Smooth muscle cell (in vitro differentiated cells): ENCODE measurements at regions not wholly inside any gene's neighbourhood (a gene's known extent, or its start where the extent isn't known, plus 50 kb on each side); places are given as distances from the start of the nearest gene placed in this dataset.

Source experiments
- DNase-seq: peaks from one replicate; lab custom pipeline; 2025; ENCODE audit not compliant: unreplicated experiment; lab: John Stamatoyannopoulos, UW
- H2AFZ ChIP-seq: fragments of 200-600 bp; sonication (generic); 2 replicates; pipeline ENCODE4 v1.6.0; 2016; ENCODE audit warnings: antibody characterized with exemption, low read depth, mild to moderate bottlenecking
- H3F3A ChIP-seq: fragments of 200-600 bp; sonication (generic); 2 replicates; pipeline ENCODE4 v1.6.0; 2017; ENCODE audit warnings: antibody characterized with exemption, low read depth
- H3K27ac ChIP-seq: fragments of 200-600 bp; sonication (generic); 2 replicates; pipeline ENCODE4 v1.5.1; 2016; ENCODE audit warnings: low read depth, mild to moderate bottlenecking
- H3K27me3 ChIP-seq: fragments of 200-600 bp; sonication (generic); 2 replicates; pipeline ENCODE4 v1.6.1; 2016; ENCODE audit warnings: low read depth, mild to moderate bottlenecking
- H3K36me3 ChIP-seq: fragments of 200-600 bp; sonication (generic); 2 replicates; pipeline ENCODE4 v1.5.1; 2016; ENCODE audit warnings: low read depth
- H3K4me1 ChIP-seq: fragments of 200-600 bp; sonication (generic); 2 replicates; pipeline ENCODE4 v1.5.1; 2016; ENCODE audit warnings: low read depth
- H3K4me2 ChIP-seq: fragments of 200-600 bp; sonication (generic); 2 replicates; pipeline ENCODE4 v1.6.0; 2016; ENCODE audit warnings: mild to moderate bottlenecking
- H3K4me3 ChIP-seq: fragments of 200-600 bp; sonication (generic); 2 replicates; pipeline ENCODE4 v1.5.1; 2016; ENCODE audit warnings: mild to moderate bottlenecking
- H3K79me2 ChIP-seq: fragments of 200-600 bp; sonication (generic); 2 replicates; pipeline ENCODE4 v1.6.0; 2016; ENCODE audit warnings: low read depth, mild to moderate bottlenecking
- H3K9ac ChIP-seq: fragments of 200-600 bp; sonication (generic); 2 replicates; pipeline ENCODE4 v1.6.0; 2016; ENCODE audit warnings: low read depth
- H3K9me3 ChIP-seq: fragments of 200-600 bp; sonication (generic); replicated peaks from 2 replicates; pipeline ENCODE4 v1.5.1; 2016; ENCODE audit warnings: low read depth
- H4K20me1 ChIP-seq: fragments of 200-600 bp; sonication (generic); 2 replicates; pipeline ENCODE4 v1.6.0; 2016; ENCODE audit warnings: low read depth
- WGBS: methylation state at CpG from one replicate; pipeline ENCODE4 v1.1.7; 2016; ENCODE audit warnings: low lambda C conversion rate; 5-methylcytosine and 5-hydroxymethylcytosine counted together
- TF ChIP-seq, protein P1 (sequence below): fragments of 200-600 bp; sonication (generic); IDR thresholded peaks from 2 replicates; pipeline ENCODE4 v1.5.1; 2017; ENCODE audit warnings: borderline replicate concordance, mild to moderate bottlenecking, antibody characterized with exemption; ENCODE audit not compliant: insufficient read depth, poor library complexity, severe bottlenecking

GRCh38 chr10:47059606-47060311, 148.5 kb downstream of the PTPN20 start:
- Histone ChIP-seq H3K9me3 (no peaks in the 10 kb centered on the region), H4K20me1 (no peaks in the 10 kb centered on the region), H3F3A (no peaks in the 10 kb centered on the region), H3K4me2 (no peak overlapping the region), H3K79me2 (no peaks in the 10 kb centered on the region), H2AFZ (no peak overlapping the region), H3K9ac (no peak overlapping the region), H3K4me3 (no peak overlapping the region), H3K36me3 (no peaks in the 10 kb centered on the region), H3K27ac (no peak overlapping the region), H3K4me1 (no peaks in the 10 kb centered on the region), H3K27me3 (no peaks in the 10 kb centered on the region)
- WGBS, result 91% methylated on average over 15 of the region's 15 CpGs
- TF ChIP-seq, protein P1, sequence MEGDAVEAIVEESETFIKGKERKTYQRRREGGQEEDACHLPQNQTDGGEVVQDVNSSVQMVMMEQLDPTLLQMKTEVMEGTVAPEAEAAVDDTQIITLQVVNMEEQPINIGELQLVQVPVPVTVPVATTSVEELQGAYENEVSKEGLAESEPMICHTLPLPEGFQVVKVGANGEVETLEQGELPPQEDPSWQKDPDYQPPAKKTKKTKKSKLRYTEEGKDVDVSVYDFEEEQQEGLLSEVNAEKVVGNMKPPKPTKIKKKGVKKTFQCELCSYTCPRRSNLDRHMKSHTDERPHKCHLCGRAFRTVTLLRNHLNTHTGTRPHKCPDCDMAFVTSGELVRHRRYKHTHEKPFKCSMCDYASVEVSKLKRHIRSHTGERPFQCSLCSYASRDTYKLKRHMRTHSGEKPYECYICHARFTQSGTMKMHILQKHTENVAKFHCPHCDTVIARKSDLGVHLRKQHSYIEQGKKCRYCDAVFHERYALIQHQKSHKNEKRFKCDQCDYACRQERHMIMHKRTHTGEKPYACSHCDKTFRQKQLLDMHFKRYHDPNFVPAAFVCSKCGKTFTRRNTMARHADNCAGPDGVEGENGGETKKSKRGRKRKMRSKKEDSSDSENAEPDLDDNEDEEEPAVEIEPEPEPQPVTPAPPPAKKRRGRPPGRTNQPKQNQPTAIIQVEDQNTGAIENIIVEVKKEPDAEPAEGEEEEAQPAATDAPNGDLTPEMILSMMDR, result no peak
- no peak for DNase-seq

- 89% methylated on average over 5 of the region's 5 CpGs for WGBS
- TF ChIP-seq, protein P1, result no peak
- H3K4me2 ChIP-seq, result no peak overlapping the region
Observed at GRCh38 chr10:47060356-47060755, 149.1 kb downstream of the PTPN20 start.

DNA sequence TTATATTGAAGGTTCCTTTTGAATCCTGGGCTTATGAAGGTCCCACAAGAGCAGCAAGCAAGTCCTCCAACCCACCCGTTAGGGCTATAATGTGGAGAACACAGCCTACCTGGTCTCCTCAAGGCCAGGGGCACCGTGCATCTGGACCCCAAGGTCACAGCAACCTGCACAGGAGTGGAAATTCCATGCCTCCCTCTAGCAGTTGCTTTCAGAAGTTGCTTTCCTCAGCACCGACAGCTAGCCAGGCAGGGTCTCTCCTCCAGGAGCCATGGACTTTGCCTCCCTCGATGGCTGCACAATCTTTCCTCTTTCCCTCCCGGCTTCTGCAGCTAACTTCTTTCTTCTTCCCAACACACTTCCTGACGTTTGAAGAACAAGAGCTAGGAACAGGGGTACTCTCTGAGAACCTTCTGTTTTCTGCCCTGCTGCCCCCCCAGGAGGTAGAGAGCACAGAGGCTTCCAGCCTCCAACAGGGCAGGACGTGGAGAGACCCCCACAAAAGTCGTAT, 149.8 kb downstream of the PTPN20 start:
- Histone ChIP-seq H3K79me2 (no peaks in the 10 kb centered on the region), H3K27me3 (no peaks in the 10 kb centered on the region), H3K27ac (no peak overlapping the region), H2AFZ (no peak overlapping the region), H3K4me1 (no peaks in the 10 kb centered on the region), H3F3A (no peaks in the 10 kb centered on the region), H3K9ac (no peak overlapping the region), H3K36me3 (no peaks in the 10 kb centered on the region), H3K9me3 (no peaks in the 10 kb centered on the region), H4K20me1 (no peaks in the 10 kb centered on the region), H3K4me3 (no peak overlapping the region), H3K4me2 (no peak overlapping the region)
- DNase-seq, result no peak
- TF ChIP-seq, protein P1, result no peak
- 83% methylated on average over 8 of the region's 8 CpGs for WGBS

More at GRCh38 chr10:47060356-47060755, 149.1 kb downstream of the PTPN20 start:
- no peaks in the 10 kb centered on the region for H3F3A ChIP-seq
- H3K9ac ChIP-seq, result no peak overlapping the region
- H3K27ac ChIP-seq, result no peak overlapping the region
- no peak overlapping the region for H2AFZ ChIP-seq
- no peak overlapping the region for H3K4me3 ChIP-seq
- no peaks in the 10 kb centered on the region for H4K20me1 ChIP-seq
- H3K9me3 ChIP-seq, result no peaks in the 10 kb centered on the region
- no peaks in the 10 kb centered on the region for H3K36me3 ChIP-seq
- H3K27me3 ChIP-seq, result no peaks in the 10 kb centered on the region
- DNase-seq, result no peak
- no peaks in the 10 kb centered on the region for H3K4me1 ChIP-seq
- H3K79me2 ChIP-seq, result no peaks in the 10 kb centered on the region

- TF ChIP-seq, protein P1, result no peak
- Histone ChIP-seq H3K9ac (no peak overlapping the region), H3K36me3 (no peaks in the 10 kb centered on the region), H3K27me3 (no peaks in the 10 kb centered on the region), H3K9me3 (no peaks in the 10 kb centered on the region), H3K27ac (no peak overlapping the region), H4K20me1 (no peaks in the 10 kb centered on the region), H3K4me2 (no peak overlapping the region), H3F3A (no peaks in the 10 kb centered on the region), H3K4me1 (no peaks in the 10 kb centered on the region), H3K79me2 (no peaks in the 10 kb centered on the region), H2AFZ (no peak overlapping the region), H3K4me3 (no peak overlapping the region)
- 97% methylated on average over 3 of the region's 3 CpGs for WGBS
- DNase-seq, result no peak
Observed at GRCh38 chr10:47061776-47062175, 150.5 kb downstream of the PTPN20 start.
